ENCODE measurements at regions not wholly inside any gene's neighbourhood (a gene's known extent, or its start where the extent isn't known, plus 50 kb on each side); places are given as distances from the start of the nearest gene placed in this dataset.

DNA sequence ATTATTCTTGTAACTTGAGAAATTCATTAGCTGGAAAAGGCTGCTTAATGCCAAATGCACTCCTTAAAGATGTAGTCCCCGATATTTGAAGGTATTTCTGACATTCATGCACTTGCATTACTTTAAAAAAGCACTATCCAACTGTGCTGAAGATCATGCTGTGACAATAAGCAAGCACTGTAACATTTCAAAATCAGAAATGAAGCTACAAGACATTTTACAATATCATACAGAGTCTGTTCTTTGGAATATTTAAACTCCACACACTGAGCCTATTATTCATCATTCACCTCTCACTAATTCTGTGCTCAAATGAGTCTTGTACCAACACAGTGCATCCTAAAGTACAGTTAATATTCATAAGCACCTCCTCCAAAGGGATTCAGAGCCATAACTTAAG, 413.2 kb downstream of the CETN3 start:
- 100% methylated on average over 1 of the region's 1 CpG for WGBS (ENCODE audit: insufficient coverage, low lambda C conversion rate)
- Histone ChIP-seq H3K27me3 (ENCODE audit: control insufficient read depth, insufficient read depth, low read length) (peaks cover 28% of the 10 kb centered on the region), H3K9me3 (ENCODE audit: control insufficient read depth, low read depth, low read length) (no peaks in the 10 kb centered on the region), H3K4me1 (ENCODE audit: control insufficient read depth, insufficient read depth, low read length) (peaks cover 7% of the 10 kb centered on the region), H3K36me3 (ENCODE audit: control insufficient read depth, insufficient read depth, low read length) (no peaks in the 10 kb centered on the region), H3K4me3 (ENCODE audit: low read length) (no peak overlapping the region), H3K27ac (ENCODE audit: low read length) (no peak overlapping the region)
- DNase-seq = no peak

DNA sequence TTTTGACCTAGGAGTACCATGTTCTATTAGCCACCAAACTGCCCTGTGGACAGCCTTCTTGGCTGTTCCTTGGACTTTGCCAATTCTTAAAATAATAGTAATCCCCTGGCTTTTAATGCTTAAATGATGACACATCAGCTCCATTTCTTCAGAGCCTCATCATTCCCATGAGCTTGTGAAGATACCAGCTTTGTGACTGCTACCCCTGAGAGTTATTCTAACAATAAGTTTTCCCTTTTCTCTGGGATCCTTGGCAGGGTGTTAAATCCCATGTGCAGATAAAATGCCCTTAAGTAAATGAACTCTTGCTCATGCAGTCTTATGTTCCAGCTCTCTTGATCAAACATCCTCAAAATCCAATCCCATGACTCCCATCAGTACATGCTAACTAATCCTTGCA, 415.3 kb downstream of the CETN3 start:
- H3K4me1 ChIP-seq (ENCODE audit: control insufficient read depth, insufficient read depth, low read length) = peaks cover 7% of the 10 kb centered on the region
- DNase-seq = no peak
- no peak overlapping the region for H3K4me3 ChIP-seq (ENCODE audit: low read length)
- H3K27me3 ChIP-seq (ENCODE audit: control insufficient read depth, insufficient read depth, low read length) = peaks cover 24% of the 10 kb centered on the region
- no peaks in the 10 kb centered on the region for H3K36me3 ChIP-seq (ENCODE audit: control insufficient read depth, insufficient read depth, low read length)
- H3K9me3 ChIP-seq (ENCODE audit: control insufficient read depth, low read depth, low read length) = no peaks in the 10 kb centered on the region
- H3K27ac ChIP-seq (ENCODE audit: low read length) = no peak overlapping the region

- no peaks in the 10 kb centered on the region for H3K36me3 ChIP-seq (ENCODE audit: control insufficient read depth, insufficient read depth, low read length)
- no peak overlapping the region for H3K27ac ChIP-seq (ENCODE audit: low read length)
- DNase-seq = no peak
- no peak overlapping the region for H3K4me3 ChIP-seq (ENCODE audit: low read length)
- H3K9me3 ChIP-seq (ENCODE audit: control insufficient read depth, low read depth, low read length) = no peaks in the 10 kb centered on the region
- WGBS (ENCODE audit: insufficient coverage, low lambda C conversion rate) = no CpG with 5 or more reads among the region's 3 CpGs
- peaks cover 2% of the 10 kb centered on the region for H3K4me1 ChIP-seq (ENCODE audit: control insufficient read depth, insufficient read depth, low read length)
- H3K27me3 ChIP-seq (ENCODE audit: control insufficient read depth, insufficient read depth, low read length) = peaks cover 24% of the 10 kb centered on the region
Observed at GRCh38 chr5:89992201-89992600, 417.4 kb downstream of the CETN3 start.

DNA sequence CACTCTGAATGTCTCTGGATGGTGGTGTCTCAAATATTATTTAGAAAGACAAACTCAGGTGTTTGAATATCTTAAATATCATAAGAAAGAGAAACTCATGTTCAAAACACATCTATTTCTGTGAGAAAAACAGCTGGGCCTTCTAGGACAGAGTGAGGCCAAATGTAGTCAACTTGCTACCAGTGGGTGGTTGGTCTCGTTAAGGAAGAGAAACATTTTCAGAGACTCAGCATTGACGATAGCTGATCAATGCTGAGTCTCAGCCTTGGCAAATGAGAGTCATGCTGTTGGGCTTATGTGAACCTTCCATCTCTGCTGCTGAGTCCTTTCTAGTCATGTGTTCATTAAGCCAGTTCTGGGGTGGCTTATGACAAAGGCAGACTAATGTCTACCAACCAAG, 418.0 kb downstream of the CETN3 start:
- no CpG with 5 or more reads among the region's 2 CpGs for WGBS (ENCODE audit: insufficient coverage, low lambda C conversion rate)
- no peak for DNase-seq
- H3K27ac ChIP-seq (ENCODE audit: low read length) = no peak overlapping the region
- no peak overlapping the region for H3K4me3 ChIP-seq (ENCODE audit: low read length)
- no peaks in the 10 kb centered on the region for H3K36me3 ChIP-seq (ENCODE audit: control insufficient read depth, insufficient read depth, low read length)
- H3K27me3 ChIP-seq (ENCODE audit: control insufficient read depth, insufficient read depth, low read length) = peaks cover 24% of the 10 kb centered on the region
- H3K4me1 ChIP-seq (ENCODE audit: control insufficient read depth, insufficient read depth, low read length) = no peaks in the 10 kb centered on the region
- H3K9me3 ChIP-seq (ENCODE audit: control insufficient read depth, low read depth, low read length) = no peaks in the 10 kb centered on the region

DNA sequence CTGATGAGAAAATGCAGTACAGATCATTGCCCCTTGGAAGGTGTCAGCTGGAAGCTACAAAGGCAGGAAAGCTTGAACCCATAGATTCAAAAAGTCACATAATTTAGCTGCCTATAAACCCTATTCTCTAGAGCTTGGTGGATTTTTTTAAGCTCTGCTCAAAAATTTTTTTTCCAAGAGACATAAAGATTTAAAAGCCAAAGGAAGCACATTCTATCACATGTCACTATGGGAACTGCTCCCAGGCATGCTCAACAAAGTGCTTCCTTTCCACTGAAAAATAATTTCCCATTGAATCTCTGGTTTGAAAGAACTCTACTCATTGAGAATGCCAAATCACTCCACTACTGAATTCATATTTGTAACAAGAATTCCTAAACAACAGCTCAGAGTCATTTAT, 419.8 kb downstream of the CETN3 start:
- DNase-seq = no peak
- Histone ChIP-seq H3K27ac (ENCODE audit: low read length) (no peak overlapping the region), H3K4me1 (ENCODE audit: control insufficient read depth, insufficient read depth, low read length) (no peaks in the 10 kb centered on the region), H3K36me3 (ENCODE audit: control insufficient read depth, insufficient read depth, low read length) (no peaks in the 10 kb centered on the region), H3K4me3 (ENCODE audit: low read length) (no peak overlapping the region), H3K9me3 (ENCODE audit: control insufficient read depth, low read depth, low read length) (no peaks in the 10 kb centered on the region), H3K27me3 (ENCODE audit: control insufficient read depth, insufficient read depth, low read length) (peaks cover 22% of the 10 kb centered on the region)

- H3K27ac ChIP-seq (ENCODE audit: low read length) = no peak overlapping the region
- WGBS (ENCODE audit: insufficient coverage, low lambda C conversion rate) = 100% methylated on average over 1 of the region's 5 CpGs
Observed at GRCh38 chr5:89988998-89989655, 420.4 kb downstream of the CETN3 start.

GRCh38 chr5:89988129-89988810, 421.3 kb downstream of the CETN3 start:
- Histone ChIP-seq H3K27ac (ENCODE audit: low read length) (no peak overlapping the region), H3K4me3 (ENCODE audit: low read length) (no peak overlapping the region), H3K4me1 (ENCODE audit: control insufficient read depth, insufficient read depth, low read length) (no peaks in the 10 kb centered on the region), H3K36me3 (ENCODE audit: control insufficient read depth, insufficient read depth, low read length) (no peaks in the 10 kb centered on the region), H3K9me3 (ENCODE audit: control insufficient read depth, low read depth, low read length) (no peaks in the 10 kb centered on the region), H3K27me3 (ENCODE audit: control insufficient read depth, insufficient read depth, low read length) (peaks cover 10% of the 10 kb centered on the region)
- 90% methylated on average over 2 of the region's 5 CpGs for WGBS (ENCODE audit: insufficient coverage, low lambda C conversion rate)
- no peak for DNase-seq

More at GRCh38 chr5:89988998-89989655, 420.4 kb downstream of the CETN3 start:
- Histone ChIP-seq H3K27me3 (ENCODE audit: control insufficient read depth, insufficient read depth, low read length) (peaks cover 16% of the 10 kb centered on the region), H3K4me1 (ENCODE audit: control insufficient read depth, insufficient read depth, low read length) (no peaks in the 10 kb centered on the region), H3K9me3 (ENCODE audit: control insufficient read depth, low read depth, low read length) (no peaks in the 10 kb centered on the region), H3K4me3 (ENCODE audit: low read length) (no peak overlapping the region), H3K36me3 (ENCODE audit: control insufficient read depth, insufficient read depth, low read length) (no peaks in the 10 kb centered on the region)
- no peak for DNase-seq

GRCh38 chr5:89983216-89983615, 426.3 kb downstream of the CETN3 start:
- Histone ChIP-seq H3K36me3 (ENCODE audit: control insufficient read depth, insufficient read depth, low read length) (no peaks in the 10 kb centered on the region), H3K27ac (ENCODE audit: low read length) (no peak overlapping the region), H3K4me3 (ENCODE audit: low read length) (no peak overlapping the region), H3K27me3 (ENCODE audit: control insufficient read depth, insufficient read depth, low read length) (no peaks in the 10 kb centered on the region), H3K9me3 (ENCODE audit: control insufficient read depth, low read depth, low read length) (peaks cover 3% of the 10 kb centered on the region), H3K4me1 (ENCODE audit: control insufficient read depth, insufficient read depth, low read length) (no peaks in the 10 kb centered on the region)
- no peak for DNase-seq
- WGBS (ENCODE audit: insufficient coverage, low lambda C conversion rate) = 76% methylated on average over 4 of the region's 5 CpGs

- Histone ChIP-seq H3K27me3 (ENCODE audit: control insufficient read depth, insufficient read depth, low read length) (no peaks in the 10 kb centered on the region), H3K36me3 (ENCODE audit: control insufficient read depth, insufficient read depth, low read length) (no peaks in the 10 kb centered on the region), H3K27ac (ENCODE audit: low read length) (no peak overlapping the region), H3K9me3 (ENCODE audit: control insufficient read depth, low read depth, low read length) (peaks cover 3% of the 10 kb centered on the region), H3K4me3 (ENCODE audit: low read length) (no peak overlapping the region), H3K4me1 (ENCODE audit: control insufficient read depth, insufficient read depth, low read length) (no peaks in the 10 kb centered on the region)
- DNase-seq = no peak
- WGBS (ENCODE audit: insufficient coverage, low lambda C conversion rate) = 70% methylated on average over 3 of the region's 6 CpGs
Observed at GRCh38 chr5:89981878-89982773, 427.4 kb downstream of the CETN3 start.

- Histone ChIP-seq H3K9me3 (ENCODE audit: control insufficient read depth, low read depth, low read length) (peaks cover 3% of the 10 kb centered on the region), H3K4me1 (ENCODE audit: control insufficient read depth, insufficient read depth, low read length) (no peaks in the 10 kb centered on the region), H3K27ac (ENCODE audit: low read length) (no peak overlapping the region), H3K36me3 (ENCODE audit: control insufficient read depth, insufficient read depth, low read length) (no peaks in the 10 kb centered on the region), H3K27me3 (ENCODE audit: control insufficient read depth, insufficient read depth, low read length) (no peaks in the 10 kb centered on the region), H3K4me3 (ENCODE audit: low read length) (no peak overlapping the region)
- WGBS (ENCODE audit: insufficient coverage, low lambda C conversion rate) = 86% methylated on average over 1 of the region's 2 CpGs
- no peak for DNase-seq
Observed at GRCh38 chr5:89981021-89981420, 428.5 kb downstream of the CETN3 start.

All from large intestine (tissue), 3 donors.